Adrenal gland (tissue), 5 donors: ENCODE measurements at regions not wholly inside any gene's neighbourhood (a gene's known extent, or its start where the extent isn't known, plus 50 kb on each side); places are given as distances from the start of the nearest gene placed in this dataset.

Experiments used
- POLR2A ChIP-seq, 2 donors: fragments of 450-650 bp; IDR thresholded peaks; one replicate each; pipeline ENCODE4 v1.6.1; 2017; ENCODE audit warnings: antibody characterized with exemption in 2 of 2, mild to moderate bottlenecking in 2 of 2, moderate library complexity in 1 of 2
- TF ChIP-seq, protein P1 (sequence below), 6 experiments: fragments of 450-650 bp in 4 of 6; fragments of 200-600 bp in 2 of 6; sonication (generic) in 1 of 6; IDR thresholded peaks; 1 replicate in 5 of 6; 2 replicates in 1 of 6; pipeline versions ENCODE4 v1.5.1 to v1.8.0; 2016 to 2021; ENCODE audit warnings: antibody characterized with exemption in 6 of 6, mild to moderate bottlenecking in 2 of 6, moderate library complexity in 1 of 6
- donor health status: DM: no; HTN: no; CAD: no.

GRCh38 chr18:47507651-47508050 lies 256.2 kb upstream of the SKOR2 start:
- TF ChIP-seq, protein P1, sequence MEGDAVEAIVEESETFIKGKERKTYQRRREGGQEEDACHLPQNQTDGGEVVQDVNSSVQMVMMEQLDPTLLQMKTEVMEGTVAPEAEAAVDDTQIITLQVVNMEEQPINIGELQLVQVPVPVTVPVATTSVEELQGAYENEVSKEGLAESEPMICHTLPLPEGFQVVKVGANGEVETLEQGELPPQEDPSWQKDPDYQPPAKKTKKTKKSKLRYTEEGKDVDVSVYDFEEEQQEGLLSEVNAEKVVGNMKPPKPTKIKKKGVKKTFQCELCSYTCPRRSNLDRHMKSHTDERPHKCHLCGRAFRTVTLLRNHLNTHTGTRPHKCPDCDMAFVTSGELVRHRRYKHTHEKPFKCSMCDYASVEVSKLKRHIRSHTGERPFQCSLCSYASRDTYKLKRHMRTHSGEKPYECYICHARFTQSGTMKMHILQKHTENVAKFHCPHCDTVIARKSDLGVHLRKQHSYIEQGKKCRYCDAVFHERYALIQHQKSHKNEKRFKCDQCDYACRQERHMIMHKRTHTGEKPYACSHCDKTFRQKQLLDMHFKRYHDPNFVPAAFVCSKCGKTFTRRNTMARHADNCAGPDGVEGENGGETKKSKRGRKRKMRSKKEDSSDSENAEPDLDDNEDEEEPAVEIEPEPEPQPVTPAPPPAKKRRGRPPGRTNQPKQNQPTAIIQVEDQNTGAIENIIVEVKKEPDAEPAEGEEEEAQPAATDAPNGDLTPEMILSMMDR (IDR thresholded peaks at IDR 0.05), result no peak
- TF ChIP-seq POLR2A (IDR thresholded peaks at IDR 0.05), result no peak
